Left kidney (tissue), 1 donor: ENCODE measurements at regions not wholly inside any gene's neighbourhood (a gene's known extent, or its start where the extent isn't known, plus 50 kb on each side); places are given as distances from the start of the nearest gene placed in this dataset.
A peak's percentile ranks its signal among the peaks of the same experiment; 100 is the strongest.

Experiments
- DNase-seq: peaks from one replicate; pipeline ENCODE4 v3.0.0-alpha.2; 2013

DNA sequence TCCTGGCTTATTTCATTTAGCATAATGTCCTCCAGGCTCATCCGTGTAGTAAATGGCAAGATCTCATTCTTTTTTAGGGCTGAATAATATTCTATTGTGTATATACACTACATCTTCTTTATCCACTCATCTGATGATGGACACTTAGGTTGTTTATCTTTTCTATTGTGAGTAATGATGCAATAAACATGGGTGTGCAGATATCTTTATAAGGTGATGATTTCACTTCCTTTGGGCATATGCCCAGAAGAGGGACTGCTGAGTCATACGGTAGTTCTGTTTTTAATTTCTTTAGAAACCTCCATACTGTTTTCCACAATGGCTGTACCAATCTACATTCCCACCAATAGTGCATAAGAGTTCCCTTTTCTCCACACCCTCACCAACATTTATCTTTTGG, 317.6 kb upstream of the CNKSR2 start:
- DNase-seq = no peak

DNA sequence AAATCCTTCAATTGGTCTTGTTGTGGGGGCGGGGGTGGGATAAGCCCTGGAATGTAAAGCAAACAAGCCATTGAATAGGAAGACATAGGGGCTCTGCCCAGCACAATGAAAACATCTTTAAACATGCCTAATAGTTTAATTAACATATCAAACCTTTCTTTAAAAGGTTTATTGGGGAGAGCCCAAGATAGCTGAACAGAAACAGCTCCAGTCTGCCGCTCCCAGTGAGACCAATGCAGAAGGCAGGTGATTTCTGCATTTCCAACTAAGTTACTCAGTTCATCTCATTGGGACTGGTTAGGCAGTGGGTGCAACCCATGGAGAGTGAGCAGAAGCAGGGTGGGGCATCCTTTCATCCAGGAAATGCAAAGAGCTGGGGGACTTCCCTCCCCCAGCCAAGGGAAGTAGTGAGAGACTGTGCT, 327.2 kb upstream of the CNKSR2 start:
- no peak for DNase-seq

GRCh38 chrX:21014326-21014725, 359.9 kb upstream of the CNKSR2 start:
- DNase-seq = no peak

- DNase-seq = no peak
Observed at GRCh38 chrX:21004835-21005234, 369.4 kb upstream of the CNKSR2 start.

GRCh38 chrX:20995829-20996228, 378.4 kb upstream of the CNKSR2 start:
- no peak for DNase-seq

- DNase-seq = no peak
Observed at GRCh38 chrX:20989361-20989760, 384.9 kb upstream of the CNKSR2 start.

- no peak for DNase-seq
Observed at GRCh38 chrX:20988804-20989203, 385.4 kb upstream of the CNKSR2 start.

DNA sequence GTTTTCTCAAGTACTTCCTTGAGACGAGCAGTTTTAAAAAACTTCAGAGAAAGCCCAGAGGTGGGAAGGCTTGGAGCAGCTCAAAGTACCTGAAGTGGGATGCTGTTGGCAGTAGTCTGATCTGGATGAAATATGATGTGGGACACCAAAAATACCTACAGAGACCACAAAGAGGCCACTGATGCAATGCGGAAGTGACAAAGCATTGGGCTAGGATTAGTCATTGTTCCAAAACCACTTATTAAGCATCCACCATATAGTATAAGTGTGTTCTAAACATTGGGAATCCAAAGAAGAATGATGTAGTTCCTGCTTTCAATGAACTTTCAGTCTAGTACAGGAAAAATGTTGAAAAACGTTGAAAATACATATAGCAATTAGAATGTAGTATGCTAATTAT, 386.1 kb upstream of the CNKSR2 start:
- DNase-seq = no peak

DNA sequence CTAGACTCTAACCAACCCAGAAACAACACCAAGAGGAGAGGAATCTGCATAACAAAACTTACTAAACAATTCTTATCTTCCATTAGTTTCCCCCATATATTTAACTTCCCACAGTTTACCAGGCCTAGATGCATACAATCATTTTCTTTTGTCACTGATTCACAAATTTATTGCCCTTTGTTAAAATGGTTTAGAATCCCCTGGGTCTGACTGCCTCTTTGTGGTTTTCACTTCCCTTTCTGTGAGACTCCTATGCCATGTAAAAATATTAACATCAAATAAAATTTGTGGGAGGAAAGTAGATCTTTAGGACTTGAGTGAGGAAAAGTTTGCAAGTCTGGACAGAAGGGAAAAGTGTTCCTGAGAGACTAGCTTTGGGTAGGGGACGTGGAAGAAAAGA, 393.8 kb upstream of the CNKSR2 start:
- no peak for DNase-seq

GRCh38 chrX:20974326-20974725, 399.9 kb upstream of the CNKSR2 start:
- DNase-seq = no peak

DNA sequence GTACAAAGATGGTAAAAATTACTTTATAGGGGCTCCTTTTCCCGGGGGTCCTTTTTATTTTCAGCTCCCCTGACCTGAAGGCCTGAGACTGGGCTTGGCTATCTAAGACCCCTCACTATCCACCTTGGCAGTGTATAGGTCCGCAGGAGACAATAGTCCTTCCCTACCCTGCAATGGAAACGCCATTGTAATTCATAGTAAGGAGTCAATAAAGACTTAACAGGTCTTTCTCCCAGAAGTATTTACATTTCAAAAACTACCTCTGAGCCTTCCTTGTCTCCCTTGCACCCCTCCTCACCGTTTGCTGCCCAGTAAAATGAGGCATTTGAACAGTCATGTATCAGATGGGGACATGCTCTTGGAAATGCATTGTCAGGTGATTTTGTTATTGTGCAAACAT, 401.2 kb upstream of the CNKSR2 start:
- DNase-seq = no peak

- DNase-seq = no peak
Observed at GRCh38 chrX:20971250-20971649, 403.0 kb upstream of the CNKSR2 start.

DNA sequence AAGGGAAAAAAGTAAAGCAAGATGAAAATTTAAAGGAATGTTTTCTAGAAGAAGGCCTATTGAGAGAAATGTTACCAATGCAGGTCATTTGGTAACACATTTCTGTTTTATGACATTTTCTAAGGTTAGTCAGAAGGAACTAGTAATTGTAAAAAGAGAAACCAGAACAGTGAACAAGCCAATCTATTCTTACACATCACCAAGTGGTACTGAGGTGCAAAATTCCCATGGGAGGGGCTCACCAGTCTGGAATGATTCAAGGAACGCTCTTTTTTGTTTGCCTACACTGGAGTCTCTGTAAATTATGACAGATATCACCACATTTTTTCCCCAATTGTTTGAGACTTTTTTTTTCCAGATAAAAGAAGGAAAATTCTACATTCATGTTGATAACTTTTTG, 404.7 kb upstream of the CNKSR2 start:
- DNase-seq = no peak

GRCh38 chrX:20968996-20969395, 405.2 kb upstream of the CNKSR2 start:
- DNase-seq = no peak

GRCh38 chrX:20967725-20968124, 406.5 kb upstream of the CNKSR2 start:
- no peak for DNase-seq

DNA sequence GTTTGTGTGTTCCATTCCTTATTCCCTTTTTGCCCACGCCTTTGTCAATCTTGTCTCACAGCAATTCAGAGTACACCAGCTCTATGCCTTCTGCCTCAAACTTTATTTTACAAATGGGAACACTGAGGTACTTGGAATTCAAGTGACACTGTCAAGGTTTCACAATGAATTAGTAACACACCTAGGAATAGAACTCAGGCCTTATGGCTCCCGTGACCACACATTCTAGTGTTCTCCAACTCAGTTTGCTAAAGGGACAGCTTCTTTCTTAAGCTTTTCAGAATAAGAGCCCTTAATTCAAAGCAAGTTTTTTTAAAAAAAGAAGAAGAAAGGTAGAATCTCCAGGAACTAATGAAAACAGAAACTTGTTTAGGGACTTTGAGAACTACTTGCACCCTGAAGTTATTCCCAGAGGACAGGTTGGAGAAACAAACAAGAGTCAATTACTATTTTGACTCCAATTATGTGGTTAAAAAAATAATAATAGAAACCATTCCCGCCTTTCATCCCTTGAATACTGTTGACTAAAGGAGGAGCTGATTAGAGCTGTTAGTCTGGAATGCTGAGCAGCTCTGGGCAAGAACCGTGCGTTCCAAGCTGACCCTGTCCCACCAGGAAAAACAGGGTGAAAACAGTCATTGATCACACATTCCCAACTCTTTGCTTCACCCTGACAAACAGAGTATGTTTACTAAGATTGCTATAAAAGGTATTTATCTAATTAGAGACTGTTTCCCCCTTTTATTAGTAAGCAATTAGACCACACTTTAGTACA, 408.8 kb upstream of the CNKSR2 start:
- no peak for DNase-seq

DNA sequence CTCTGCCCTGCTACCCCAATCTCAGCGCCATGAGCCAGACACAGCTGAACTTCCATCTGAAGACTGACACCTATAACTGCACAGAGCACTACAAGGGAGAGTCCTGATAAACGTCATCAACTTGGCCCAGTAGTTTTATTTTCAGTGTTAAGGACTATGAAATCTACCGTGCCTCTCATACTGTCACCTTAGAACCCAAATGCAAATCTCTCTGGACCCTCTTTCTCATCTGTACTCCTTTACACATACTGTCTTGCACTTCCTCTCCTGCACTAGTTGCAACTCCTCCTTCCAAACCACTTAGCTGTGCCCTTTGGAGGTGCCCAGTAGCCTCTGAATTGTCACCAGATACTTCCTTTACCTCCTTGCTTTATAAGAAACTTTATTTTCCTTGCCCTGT, 420.2 kb upstream of the CNKSR2 start:
- DNase-seq = no peak

DNA sequence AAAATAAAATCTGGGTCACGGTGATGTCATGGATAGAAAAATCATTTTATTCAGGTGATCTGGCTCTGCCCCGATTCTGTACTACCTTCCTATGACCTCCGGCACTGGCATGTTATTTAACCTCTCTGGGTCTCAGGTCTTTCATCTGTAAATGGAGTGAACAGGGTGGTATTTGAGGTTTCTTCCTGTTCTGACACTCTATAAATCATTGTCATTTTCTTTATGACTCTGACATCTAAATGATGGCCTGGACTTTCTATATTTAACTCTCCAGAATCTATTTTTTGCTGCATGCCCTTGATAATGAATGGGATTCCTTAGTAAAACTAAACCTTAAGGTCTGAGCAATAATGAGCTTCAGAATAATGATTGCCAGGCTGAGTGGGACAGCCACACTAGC, 422.0 kb upstream of the CNKSR2 start:
- DNase-seq = no peak

DNA sequence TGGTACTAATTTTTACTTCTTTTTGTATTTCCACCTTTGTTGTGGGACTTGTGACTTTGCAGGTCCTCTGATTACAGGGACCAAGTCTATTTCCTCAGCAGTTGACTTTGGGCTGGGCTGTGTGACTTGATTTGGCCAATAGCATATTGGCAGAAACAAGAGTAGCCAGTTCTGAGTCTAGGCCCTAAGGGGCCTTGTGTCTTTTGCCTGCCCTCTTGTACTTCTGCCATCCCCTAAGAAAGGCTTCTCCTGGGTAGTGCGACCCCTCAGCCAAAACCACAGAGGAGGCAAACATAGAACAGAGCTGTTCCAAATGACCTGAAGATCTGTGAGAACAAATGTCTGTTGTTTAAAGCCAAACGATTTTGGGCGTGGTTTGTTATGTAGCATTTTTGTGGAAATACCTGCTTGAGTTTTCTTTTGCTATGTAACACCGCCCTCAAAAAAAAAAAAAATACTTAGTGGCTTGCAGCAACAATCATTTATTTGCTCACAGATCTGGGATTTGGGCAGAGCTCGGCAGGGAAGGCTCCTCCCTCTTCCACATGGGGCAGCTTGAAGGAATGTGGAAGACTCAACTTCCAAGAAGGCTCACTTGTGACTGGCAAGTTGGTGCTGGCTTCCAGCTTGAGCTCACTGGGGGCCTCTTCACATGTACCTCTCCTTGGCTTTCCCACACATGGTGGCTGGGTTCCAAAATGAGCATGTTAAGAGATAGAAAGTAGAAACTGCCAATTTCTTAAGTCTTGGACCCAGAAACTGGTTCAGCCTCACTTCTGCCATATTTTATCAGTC, 423.0 kb upstream of the CNKSR2 start:
- no peak for DNase-seq

- DNase-seq = no peak
Observed at GRCh38 chrX:20947411-20947912, 426.8 kb upstream of the CNKSR2 start.

- peak; percentile 28 for DNase-seq
Observed at GRCh38 chrX:20913760-20914159, 460.5 kb upstream of the CNKSR2 start.

GRCh38 chrX:20906571-20906970, 467.6 kb upstream of the CNKSR2 start:
- DNase-seq = no peak

DNA sequence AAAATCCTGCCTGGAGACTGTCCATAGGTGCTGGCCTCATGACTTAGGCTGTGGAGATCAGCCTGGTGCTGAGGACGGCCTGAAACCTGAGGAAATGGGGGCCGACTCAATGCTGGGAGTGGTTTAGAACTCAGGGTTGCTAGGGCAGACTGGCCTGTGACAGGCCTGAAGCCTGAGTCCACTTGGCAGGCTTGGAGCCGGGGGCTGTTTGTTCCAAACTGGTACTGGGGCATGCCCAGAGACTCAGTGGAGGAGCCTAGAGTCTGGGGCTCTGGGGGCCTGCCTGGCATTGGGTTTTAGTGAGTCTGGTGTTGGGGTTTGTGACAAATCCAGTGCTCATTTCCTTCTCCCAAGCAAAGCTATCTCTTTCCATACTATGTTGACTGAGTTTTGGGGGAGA, 489.7 kb upstream of the CNKSR2 start:
- no peak for DNase-seq

DNA sequence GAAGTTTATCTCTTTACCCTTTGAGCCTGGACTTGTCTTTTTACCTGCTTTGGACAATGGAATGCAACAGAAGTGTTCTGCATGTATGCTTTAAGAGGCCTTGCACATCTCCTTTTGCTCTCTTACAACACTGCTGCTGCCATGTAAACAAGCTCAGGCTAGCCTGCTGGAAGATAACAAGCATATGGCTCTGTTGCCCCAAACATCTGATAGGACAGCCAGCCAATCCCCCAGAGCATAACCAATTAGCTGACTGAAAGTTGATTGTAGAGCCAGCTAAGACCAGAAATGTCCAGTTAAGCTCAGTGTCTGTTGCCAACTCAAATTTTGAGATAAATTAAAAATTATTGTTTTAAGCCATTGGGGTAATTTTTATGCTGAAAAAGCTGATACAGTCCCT, 510.6 kb upstream of the CNKSR2 start:
- DNase-seq = no peak
